Umbilical cord (tissue), 1 donor: ENCODE measurements at regions not wholly inside any gene's neighbourhood (a gene's known extent, or its start where the extent isn't known, plus 50 kb on each side); places are given as distances from the start of the nearest gene placed in this dataset.

Experiments
- DNase-seq: peaks from one replicate; pipeline ENCODE4 v3.0.0-alpha.2; 2015; ENCODE audit warnings: low spot score

GRCh38 chr2:217413193-217413592 lies 553.3 kb upstream of the TNP1 start:
- no peak for DNase-seq

- no peak for DNase-seq
These were observed 552.9 kb upstream of the TNP1 start for GRCh38 chr2:217412721-217413120.

GRCh38 chr2:217412277-217412676 lies 552.4 kb upstream of the TNP1 start:
- DNase-seq = no peak

GRCh38 chr2:217410681-217410960 lies 550.8 kb upstream of the TNP1 start:
- DNase-seq = no peak

- no peak for DNase-seq
These were observed 550.3 kb upstream of the TNP1 start for GRCh38 chr2:217409949-217410680.

- no peak for DNase-seq
These were observed 547.5 kb upstream of the TNP1 start for GRCh38 chr2:217407362-217407761.

GRCh38 chr2:217404236-217404760 lies 544.4 kb upstream of the TNP1 start:
- no peak for DNase-seq

- DNase-seq = peak; percentile 70
These were observed 543.0 kb upstream of the TNP1 start for GRCh38 chr2:217402761-217403383.

- DNase-seq = no peak
These were observed 542.3 kb upstream of the TNP1 start for GRCh38 chr2:217402144-217402543.

- DNase-seq = no peak
These were observed 539.4 kb upstream of the TNP1 start for GRCh38 chr2:217399291-217399690.

- DNase-seq = no peak
These were observed 539.0 kb upstream of the TNP1 start for GRCh38 chr2:217398860-217399259.

GRCh38 chr2:217398101-217398500 lies 538.2 kb upstream of the TNP1 start:
- no peak for DNase-seq

GRCh38 chr2:217396586-217396985 lies 536.7 kb upstream of the TNP1 start:
- no peak for DNase-seq

GRCh38 chr2:217396165-217396564 lies 536.3 kb upstream of the TNP1 start:
- DNase-seq = no peak

GRCh38 chr2:217394510-217395351 lies 534.9 kb upstream of the TNP1 start:
- no peak for DNase-seq

GRCh38 chr2:217393585-217394032 lies 533.7 kb upstream of the TNP1 start:
- DNase-seq = peak; percentile 95

GRCh38 chr2:217392930-217393584 lies 533.2 kb upstream of the TNP1 start:
- no peak for DNase-seq

- DNase-seq = no peak
These were observed 528.0 kb upstream of the TNP1 start for GRCh38 chr2:217387776-217388387.

- no peak for DNase-seq
These were observed 526.2 kb upstream of the TNP1 start for GRCh38 chr2:217386041-217386440.

GRCh38 chr2:217383620-217384019 lies 523.8 kb upstream of the TNP1 start:
- DNase-seq = no peak

GRCh38 chr2:217382794-217383193 lies 522.9 kb upstream of the TNP1 start:
- DNase-seq = no peak
